Choroid plexus epithelial cell (primary cell): ENCODE measurements at regions not wholly inside any gene's neighbourhood (a gene's known extent, or its start where the extent isn't known, plus 50 kb on each side); places are given as distances from the start of the nearest gene placed in this dataset.

ENCODE experiments used
- DNase-seq: peaks from one replicate; pipeline ENCODE4 v3.0.0-alpha.2; 2010; ENCODE audit warnings: low read depth
- H3K4me3 ChIP-seq: 2 replicates; pipeline ENCODE4 v1.5.1; 2011; ENCODE audit warnings: low read depth, mild to moderate bottlenecking, control low read depth, low read length, moderate library complexity
- TF ChIP-seq, protein P1 (sequence below): conservative IDR thresholded peaks from 2 replicates; pipeline ENCODE4 v1.5.1; 2011; ENCODE audit warnings: low read depth, mild to moderate bottlenecking, control low read depth, inconsistent platforms, low read length, moderate library complexity

DNA sequence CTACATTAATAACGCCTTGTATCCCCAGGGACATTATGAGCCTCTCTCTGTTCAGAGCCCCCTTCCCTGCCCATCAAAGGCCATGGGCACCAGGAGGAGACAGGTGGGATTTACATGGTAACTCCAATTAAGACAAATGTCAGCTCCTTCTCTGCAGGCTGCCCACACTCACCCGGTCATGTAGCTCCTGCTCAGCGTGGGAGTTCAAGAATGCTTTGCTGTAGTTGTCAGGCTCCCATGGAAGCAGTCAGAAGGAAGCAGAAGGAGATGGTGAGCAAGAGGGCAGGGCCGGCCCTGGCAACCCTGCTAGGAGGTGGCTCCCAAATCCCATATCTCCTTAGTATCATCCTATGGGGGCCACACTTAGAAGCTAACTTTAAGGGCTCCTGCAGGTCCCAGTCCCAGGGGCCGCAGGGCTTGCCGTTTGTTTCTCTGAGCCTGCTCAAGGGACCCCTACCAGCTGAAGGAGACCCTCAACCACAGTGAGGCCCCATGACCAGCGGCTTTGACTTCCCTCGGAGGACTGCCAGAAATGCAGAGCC, 218.4 kb upstream of the TLE3 start:
- DNase-seq, result peak; percentile 50
- no peak overlapping the region for H3K4me3 ChIP-seq
- TF ChIP-seq, protein P1, sequence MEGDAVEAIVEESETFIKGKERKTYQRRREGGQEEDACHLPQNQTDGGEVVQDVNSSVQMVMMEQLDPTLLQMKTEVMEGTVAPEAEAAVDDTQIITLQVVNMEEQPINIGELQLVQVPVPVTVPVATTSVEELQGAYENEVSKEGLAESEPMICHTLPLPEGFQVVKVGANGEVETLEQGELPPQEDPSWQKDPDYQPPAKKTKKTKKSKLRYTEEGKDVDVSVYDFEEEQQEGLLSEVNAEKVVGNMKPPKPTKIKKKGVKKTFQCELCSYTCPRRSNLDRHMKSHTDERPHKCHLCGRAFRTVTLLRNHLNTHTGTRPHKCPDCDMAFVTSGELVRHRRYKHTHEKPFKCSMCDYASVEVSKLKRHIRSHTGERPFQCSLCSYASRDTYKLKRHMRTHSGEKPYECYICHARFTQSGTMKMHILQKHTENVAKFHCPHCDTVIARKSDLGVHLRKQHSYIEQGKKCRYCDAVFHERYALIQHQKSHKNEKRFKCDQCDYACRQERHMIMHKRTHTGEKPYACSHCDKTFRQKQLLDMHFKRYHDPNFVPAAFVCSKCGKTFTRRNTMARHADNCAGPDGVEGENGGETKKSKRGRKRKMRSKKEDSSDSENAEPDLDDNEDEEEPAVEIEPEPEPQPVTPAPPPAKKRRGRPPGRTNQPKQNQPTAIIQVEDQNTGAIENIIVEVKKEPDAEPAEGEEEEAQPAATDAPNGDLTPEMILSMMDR, result no peak

DNA sequence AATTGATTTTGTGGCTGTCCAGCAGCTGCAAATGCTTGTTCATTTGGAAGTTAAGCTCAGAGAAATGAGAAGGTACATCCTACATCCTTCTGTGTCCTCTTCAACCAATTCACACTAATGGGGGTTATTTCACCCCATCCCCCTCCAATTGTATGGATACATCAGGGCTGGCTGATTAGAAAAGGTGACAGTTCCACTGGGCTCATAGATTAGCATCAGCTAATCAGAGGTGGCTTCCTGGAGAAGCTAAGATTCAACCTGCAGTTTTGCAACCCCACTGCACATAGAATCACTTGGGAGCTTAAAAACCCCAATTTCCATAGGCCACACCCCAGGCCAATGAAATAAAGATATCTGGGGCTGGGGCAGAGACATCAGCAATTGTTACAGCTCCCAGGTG, 217.7 kb upstream of the TLE3 start:
- no peak overlapping the region for H3K4me3 ChIP-seq
- TF ChIP-seq, protein P1, result no peak
- no peak for DNase-seq

DNA sequence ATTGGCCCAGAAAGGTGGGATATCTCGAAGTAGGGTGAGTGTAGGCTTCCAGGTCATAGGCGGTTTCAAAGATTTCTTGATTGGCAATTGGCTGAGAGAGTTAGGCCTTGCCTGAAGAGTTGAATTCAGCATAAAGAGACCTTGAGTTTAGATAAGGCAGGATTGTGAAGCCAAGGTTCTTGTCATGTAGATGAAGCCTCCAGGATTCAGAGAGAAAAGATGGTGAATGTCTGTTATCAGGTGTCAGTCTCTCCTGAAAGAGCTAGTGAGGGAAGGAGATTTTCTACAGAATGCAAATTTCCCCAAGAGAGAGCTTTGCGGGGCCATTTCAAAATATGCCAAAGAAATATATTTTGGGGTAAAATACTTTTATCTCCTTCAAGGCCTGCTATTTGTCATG, 217.0 kb upstream of the TLE3 start:
- TF ChIP-seq, protein P1, result no peak
- no peak for DNase-seq

DNA sequence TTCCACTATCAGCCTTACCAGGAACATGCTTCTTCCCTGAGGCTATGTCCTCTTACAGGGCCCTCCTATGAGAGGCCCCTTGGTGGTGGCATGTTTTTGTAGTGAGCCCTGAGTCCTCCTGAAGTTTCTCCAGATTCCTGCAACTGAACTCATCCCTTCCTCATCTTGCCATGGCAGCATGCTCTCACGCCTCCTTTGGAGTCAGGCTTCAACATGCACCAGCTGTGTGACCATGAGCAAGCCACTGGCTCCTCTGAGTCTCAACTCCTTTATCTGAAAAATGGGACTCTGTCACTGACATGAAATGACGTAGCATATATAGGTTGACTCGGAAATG, 216.3 kb upstream of the TLE3 start:
- H3K4me3 ChIP-seq, result no peak overlapping the region
- no peak for DNase-seq
- TF ChIP-seq, protein P1, result no peak

More for the DNA sequence above, 217.0 kb upstream of the TLE3 start:
- H3K4me3 ChIP-seq, result no peak overlapping the region

DNA sequence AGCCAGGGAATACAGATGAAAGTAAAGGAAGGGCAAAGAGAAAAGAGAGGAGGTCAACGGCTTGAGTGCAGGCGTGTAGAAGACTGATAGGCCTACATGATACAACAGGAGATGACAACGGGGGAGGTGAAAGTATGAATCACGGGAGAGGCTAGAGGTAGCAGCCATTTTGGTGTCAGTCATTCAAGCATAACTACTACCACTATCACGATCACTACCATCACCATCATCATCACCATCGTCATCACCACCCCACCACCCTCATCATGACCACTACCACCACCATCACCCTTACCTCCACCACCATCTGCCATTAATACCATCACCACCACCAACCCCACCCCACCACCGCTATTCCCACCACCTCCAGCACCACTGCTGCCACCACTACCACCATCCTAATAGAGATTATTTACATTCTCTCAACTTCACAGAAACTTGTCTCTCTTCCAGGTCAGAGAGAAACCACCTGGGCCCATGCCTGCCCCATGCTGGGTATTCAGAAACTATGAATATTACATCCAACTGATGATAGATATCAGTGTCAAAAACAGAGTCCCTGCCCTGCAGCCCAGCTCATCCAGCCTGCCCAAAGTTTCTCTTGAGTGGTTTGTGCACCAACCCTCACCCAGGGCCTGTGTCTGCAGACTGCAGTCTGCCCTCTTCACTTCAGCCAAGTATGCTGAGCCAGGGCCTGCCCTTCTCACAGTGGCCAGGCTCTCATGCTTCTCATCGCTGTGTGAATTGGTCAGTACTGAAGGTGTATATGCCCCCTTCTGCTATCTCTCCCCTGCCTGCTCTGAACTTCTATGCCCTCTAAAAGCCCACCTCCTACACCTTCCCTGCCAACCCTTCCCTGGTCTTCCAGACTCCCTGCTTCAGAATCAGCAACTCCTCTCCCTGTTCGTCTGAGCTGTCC, 215.6 kb upstream of the TLE3 start:
- TF ChIP-seq, protein P1, result no peak
- no peak overlapping the region for H3K4me3 ChIP-seq
- no peak for DNase-seq

DNA sequence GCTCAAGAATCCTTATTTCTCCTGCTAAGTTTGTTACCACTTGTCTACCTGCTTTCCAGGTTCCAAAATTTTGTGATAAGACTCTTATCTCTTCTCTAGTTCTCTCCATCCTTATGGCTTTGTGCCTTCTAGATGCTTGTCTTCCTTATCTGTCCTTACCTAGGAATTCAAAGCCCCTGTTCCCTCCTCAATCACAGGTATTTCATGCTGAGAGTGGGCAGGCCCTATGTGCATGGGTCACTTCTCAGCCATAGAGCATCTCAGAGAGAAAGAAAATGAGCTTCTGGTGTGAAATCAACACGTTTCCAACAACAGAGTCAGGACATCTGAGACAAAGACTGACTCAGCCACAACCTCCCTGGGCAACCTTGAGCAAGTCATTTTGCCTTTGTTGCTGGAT, 214.1 kb upstream of the TLE3 start:
- no peak for DNase-seq
- TF ChIP-seq, protein P1, result no peak

DNA sequence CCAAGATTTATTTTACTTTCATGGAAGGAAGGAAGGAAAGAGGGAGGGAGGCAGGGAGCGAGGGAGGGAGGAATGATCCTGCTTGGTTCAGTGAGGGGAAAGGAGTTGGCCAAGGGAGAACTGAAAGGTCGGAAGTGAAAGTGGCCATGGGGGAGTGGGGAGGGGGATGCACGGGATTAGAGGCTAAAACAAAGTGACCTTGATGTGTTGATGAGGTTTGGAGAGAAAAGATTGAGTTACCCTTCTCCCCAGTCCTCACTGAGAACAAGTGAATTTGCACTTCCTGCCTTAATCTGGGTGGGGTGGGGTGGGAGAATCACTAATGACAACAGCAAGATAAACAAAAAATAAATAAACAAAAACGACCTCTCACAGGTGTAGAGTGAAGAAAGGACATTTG, 212.0 kb upstream of the TLE3 start:
- no peak overlapping the region for H3K4me3 ChIP-seq
- no peak for DNase-seq
- TF ChIP-seq, protein P1, result no peak

More for the DNA sequence above, 214.1 kb upstream of the TLE3 start:
- H3K4me3 ChIP-seq, result no peak overlapping the region
